K562 (cell line): ENCODE measurements at regions not wholly inside any gene's neighbourhood (a gene's known extent, or its start where the extent isn't known, plus 50 kb on each side); places are given as distances from the start of the nearest gene placed in this dataset.

Source experiments
- ATAC-seq: fragments of 200-7000 bp; cut with Tn5 transposase; 3 replicates; pipeline ENCODE4 v1.9.1; 2020; ENCODE audit warnings: moderate library complexity
- BruUV-seq: library from RNA; stranded (reverse); fragments of 400-500 nt; replicated peaks from 2 replicates; lab custom pipeline; 2021; lab: Mats Ljungman, UMichigan
- CTCF ChIA-PET: fragments of 300-600 bp; formaldehyde crosslinking; extraction: SDS; loops from one replicate; lab custom pipeline; 2021; ENCODE audit warnings: low intra/inter-chr PET ratio; lab: Yijun Ruan, JAX
- POLR2A ChIA-PET: fragments of 300-600, 350-650 bp; sonication (Branson Sonifier 250); formaldehyde crosslinking; extraction: SDS; loops from one replicate; lab custom pipeline; 2021; ENCODE audit warnings: antibody characterized with exemption, inconsistent platforms; lab: Yijun Ruan, JAX
- DNase-seq, 4 experiments: peaks; one replicate each; pipeline versions ENCODE4 v3.0.0 to v3.0.0-alpha.2; 2011 to 2018; ENCODE audit warnings: low spot score in 3 of 4, mixed read lengths in 3 of 4; ENCODE audit errors: extremely low read depth in 1 of 4
- FAIRE-seq: peaks from 2 replicates; lab custom pipeline; 2011; peaks lifted over from hg19 to GRCh38; lab: Jason Lieb, UNC
- H2AFZ ChIP-seq: 2 replicates; pipeline ENCODE4 v1.6.0; 2011; ENCODE audit warnings: low read depth, low read length, control low read depth, inconsistent platforms
- H3K27ac ChIP-seq: fragments of 200-600 bp; 3 replicates; pipeline ENCODE4 v1.8.0; 2011; ENCODE audit warnings: low read depth, mild to moderate bottlenecking, control low read depth, inconsistent platforms, low read length, moderate library complexity, mixed read lengths; ENCODE audit errors: extremely low read depth
- H3K27me3 ChIP-seq, 2 experiments: fragments of 300-600 bp in 1 of 2; 2 replicates in 1 of 2; 3 replicates in 1 of 2; pipeline versions ENCODE4 v1.6.0 to v1.8.0; 2011; ENCODE audit warnings: inconsistent platforms in 2 of 2, low read length in 2 of 2, mild to moderate bottlenecking in 1 of 2, mixed read lengths in 1 of 2, moderate library complexity in 1 of 2; ENCODE audit not compliant: control insufficient read depth in 2 of 2, insufficient read depth in 2 of 2
- H3K36me3 ChIP-seq: fragments of 300-600 bp; 3 replicates; pipeline ENCODE4 v1.8.0; 2011; ENCODE audit warnings: mild to moderate bottlenecking, low read length, inconsistent platforms; ENCODE audit not compliant: control insufficient read depth, insufficient read depth
- H3K4me1 ChIP-seq, 2 experiments: fragments of 200-600 bp in 1 of 2; replicated peaks in 1 of 2; 2 replicates in 1 of 2; 3 replicates in 1 of 2; pipeline versions ENCODE4 v1.5.1 to v1.8.0; 2011; ENCODE audit warnings: inconsistent platforms in 2 of 2, low read length in 2 of 2, mild to moderate bottlenecking in 1 of 2, mixed read lengths in 1 of 2, moderate library complexity in 1 of 2; ENCODE audit not compliant: control insufficient read depth in 2 of 2, insufficient read depth in 2 of 2
- H3K4me2 ChIP-seq: 2 replicates; pipeline ENCODE4 v1.6.1; 2011; ENCODE audit warnings: low read length, control low read depth, inconsistent platforms, mixed read lengths; ENCODE audit not compliant: insufficient read depth
- H3K4me3 ChIP-seq: fragments of 200-600 bp; sonication (generic), shearing (Covaris generic); 2 replicates; pipeline ENCODE4 v1.5.1; 2016; ENCODE audit warnings: control low read depth, inconsistent platforms
- H3K79me2 ChIP-seq: fragments of 200-600 bp; 3 replicates; pipeline ENCODE4 v1.8.0; 2011; ENCODE audit warnings: low read length, inconsistent platforms; ENCODE audit not compliant: control insufficient read depth, insufficient read depth
- H3K9ac ChIP-seq, 2 experiments: 2 replicates each; pipeline versions ENCODE4 v1.6.0 to v1.6.1; 2011; ENCODE audit warnings: low read depth in 2 of 2, low read length in 2 of 2, control low read depth in 1 of 2, inconsistent platforms in 1 of 2, mild to moderate bottlenecking in 1 of 2, mixed read lengths in 1 of 2; ENCODE audit not compliant: insufficient read depth in 1 of 2
- H3K9me1 ChIP-seq: one replicate; pipeline ENCODE4 v1.6.0; 2011; ENCODE audit warnings: inconsistent platforms, mild to moderate bottlenecking, low read length, moderate library complexity; ENCODE audit not compliant: control insufficient read depth, insufficient read depth
- H3K9me3 ChIP-seq: replicated peaks from 2 replicates; pipeline ENCODE4 v1.5.1; 2011; ENCODE audit warnings: low read depth, low read length, inconsistent platforms; ENCODE audit not compliant: control insufficient read depth, insufficient read depth
- H4K20me1 ChIP-seq: replicated peaks from 2 replicates; pipeline ENCODE4 v1.6.1; 2011; ENCODE audit warnings: low read length, inconsistent platforms, mixed read lengths; ENCODE audit not compliant: control insufficient read depth, insufficient read depth
- CREB1 ChIP-seq, 2 experiments: sonication (generic) in 1 of 2; formaldehyde crosslinking in 1 of 2; IDR thresholded peaks; 2 replicates each; pipeline versions ENCODE4 v1.6.1 to v1.8.0; 2012 to 2022; ENCODE audit warnings: inconsistent platforms in 1 of 2, mild to moderate bottlenecking in 1 of 2, missing genetic modification reagents in 1 of 2, moderate library complexity in 1 of 2
- ETS2 ChIP-seq: IDR thresholded peaks from 2 replicates; pipeline ENCODE4 v1.6.1; 2016; ENCODE audit warnings: borderline replicate concordance, missing genetic modification characterization, mild to moderate bottlenecking, moderate library complexity, missing compliant biosample characterization; ENCODE audit not compliant: poor library complexity, severe bottlenecking
- FOXJ2 ChIP-seq: fragments of 200-800 bp; sonication (Bioruptor generic); IDR thresholded peaks from 2 replicates; pipeline ENCODE4 v1.6.1; 2016; ENCODE audit warnings: missing genetic modification characterization, missing compliant biosample characterization
- GATA2 ChIP-seq: sonication (generic); formaldehyde crosslinking; IDR thresholded peaks from 2 replicates; pipeline ENCODE4 v1.4.0; 2020; ENCODE audit warnings: mild to moderate bottlenecking, missing genetic modification reagents
- HMGN3 ChIP-seq: IDR thresholded peaks from 2 replicates; pipeline ENCODE4 v1.6.1; 2011; ENCODE audit warnings: borderline replicate concordance, low read depth, mild to moderate bottlenecking, mixed read lengths, low read length; ENCODE audit not compliant: insufficient read length; ENCODE audit errors: extremely low read depth
- HNRNPK ChIP-seq: fragments of 200-400 bp; formaldehyde crosslinking; IDR thresholded peaks from one replicate; pipeline ENCODE4 v1.6.1; 2018; ENCODE audit warnings: mild to moderate bottlenecking, low read depth, low read length; ENCODE audit not compliant: poor library complexity, severe bottlenecking
- MCM7 ChIP-seq, 2 experiments: fragments of 450-650 bp; IDR thresholded peaks; 2 replicates each; pipeline ENCODE4 v1.6.1; 2016 to 2018
- NFE2L1 ChIP-seq: fragments of 450-650 bp; IDR thresholded peaks from 2 replicates; pipeline ENCODE4 v1.6.1; 2016; ENCODE audit warnings: missing genetic modification characterization, low read depth, mild to moderate bottlenecking, missing compliant biosample characterization, moderate library complexity, borderline replicate concordance
- PCBP2 ChIP-seq: fragments of 200-400 bp; formaldehyde crosslinking; IDR thresholded peaks from 2 replicates; pipeline ENCODE4 v1.6.1; 2018; ENCODE audit warnings: low read length, low read depth, mild to moderate bottlenecking, moderate library complexity; ENCODE audit not compliant: poor library complexity, severe bottlenecking
- SUPT5H ChIP-seq: fragments of 450-650 bp; IDR thresholded peaks from 2 replicates; pipeline ENCODE4 v1.6.1; 2016
- USF1 ChIP-seq: sonication (generic); formaldehyde crosslinking; IDR thresholded peaks from 2 replicates; pipeline ENCODE4 v1.9.0; 2022; ENCODE audit warnings: mild to moderate bottlenecking, missing genetic modification reagents
- ZFP91 ChIP-seq: sonication (generic); formaldehyde crosslinking; IDR thresholded peaks from 2 replicates; pipeline ENCODE4 v1.8.0; 2022; ENCODE audit warnings: mild to moderate bottlenecking, missing genetic modification reagents
- ZNF274 ChIP-seq: IDR thresholded peaks from 2 replicates; pipeline ENCODE4 v1.6.1; 2011; ENCODE audit warnings: low read depth, mild to moderate bottlenecking, low read length, moderate library complexity, borderline replicate concordance
- ZNF79 ChIP-seq: fragments of 250-450 bp; sonication (Bioruptor Pico); IDR thresholded peaks from 2 replicates; pipeline ENCODE4 v1.4.0; 2020; ENCODE audit warnings: low read depth, mild to moderate bottlenecking, moderate library complexity
- WGBS: fragments of 100-300 bp; shearing (Covaris generic); methylation state at CpG from one replicate; pipeline ENCODE4 v1.1.6; 2016; ENCODE audit warnings: low coverage, mixed read lengths; ENCODE audit not compliant: insufficient coverage; ENCODE audit errors: missing lambda C conversion rate; 5-methylcytosine and 5-hydroxymethylcytosine counted together
- in situ Hi-C: fragments of 300-500 bp; cut with MboI; formaldehyde crosslinking; loops from 4 replicates; pipeline ENCODE4 v1.15.0; 2018; ENCODE audit warnings: inconsistent platforms, mixed read lengths
- intact Hi-C: fragments of 100-400 bp; cut with micrococcal nuclease; formaldehyde crosslinking; loops from 2 replicates; pipeline ENCODE4 v1.14.2; 2022

- H3K9ac ChIP-seq = no peak overlapping the region
- no peaks in the 10 kb centered on the region for H3K9me3 ChIP-seq
- ChIA-PET POLR2A (no interaction called here), CTCF (no interaction called here)
- H3K79me2 ChIP-seq = no peaks in the 10 kb centered on the region
- H3K36me3 ChIP-seq = no peaks in the 10 kb centered on the region
- FAIRE-seq (no peak), ATAC-seq (no peak), DNase-seq (no peak)
- no peak overlapping the region for H3K4me3 ChIP-seq
- H3K27me3 ChIP-seq = no peaks in the 10 kb centered on the region
- in situ Hi-C loops = no loop called here
- WGBS = 11% methylated on average over 3 of the region's 3 CpGs
- H4K20me1 ChIP-seq = no peaks in the 10 kb centered on the region
- H3K4me2 ChIP-seq = no peak overlapping the region
- H3K4me1 ChIP-seq = no peaks in the 10 kb centered on the region; a peak in 1 of 5 replicates
- no peak overlapping the region for H3K27ac ChIP-seq
- peak overlapping the region; percentile 53 for H2AFZ ChIP-seq
- no TSS peak for BruUV-seq
- intact Hi-C loops = no loop called here
- no peaks in the 10 kb centered on the region for H3K9me1 ChIP-seq
- TF ChIP-seq ETS2 (tag) = no peak
- TF ChIP-seq FOXJ2 (tag) = peak; percentile 63; the same call in 1 of the 2 replicates
- TF ChIP-seq, all 486 proteins: peak for 1
These were observed 207.8 kb upstream of the SLC7A11 start for GRCh38 chr4:138449938-138450337.

GRCh38 chr4:138448169-138448568, 206.0 kb upstream of the SLC7A11 start:
- Histone ChIP-seq H3K27me3 (no peaks in the 10 kb centered on the region), H3K36me3 (no peaks in the 10 kb centered on the region), H3K4me3 (no peak overlapping the region), H2AFZ (no peak overlapping the region), H3K9me1 (no peaks in the 10 kb centered on the region), H3K9ac (no peak overlapping the region), H3K27ac (no peak overlapping the region), H3K79me2 (no peaks in the 10 kb centered on the region), H3K9me3 (peaks cover under 1% of the 10 kb centered on the region; the same call in 1 of the 2 replicates), H3K4me1 (no peaks in the 10 kb centered on the region; a peak in 1 of 5 replicates), H3K4me2 (no peak overlapping the region), H4K20me1 (no peaks in the 10 kb centered on the region)
- POLR2A ChIA-PET = interaction anchor here (1.1 kb wide), 1 partner anchor 11 kb away, joined by 3 read pairs; no protein-coding TSS in a partner anchor
- intact Hi-C loops (no loop called here), in situ Hi-C loops (no loop called here)
- TF ChIP-seq PCBP2 = no peak
- no peak for TF ChIP-seq ZFP91 (CRISPR knock-in tag)
- no peak for TF ChIP-seq ZNF274
- no peak for TF ChIP-seq ZNF79 (CRISPR knock-in tag)
- no peak for TF ChIP-seq MCM7 (IDR thresholded peaks at IDR 0.05)
- no peak for TF ChIP-seq HNRNPK
- TF ChIP-seq CREB1 (IDR thresholded peaks at IDR 0.05) = no peak
- TF ChIP-seq CREB1 (CRISPR knock-in tag; IDR thresholded peaks at IDR 0.05) = no peak
- no peak for TF ChIP-seq SUPT5H
- no peak for TF ChIP-seq GATA2 (CRISPR knock-in tag)
- TF ChIP-seq HMGN3 = no peak
- TF ChIP-seq USF1 (CRISPR knock-in tag) = no peak
- TF ChIP-seq NFE2L1 (tag) = no peak
- ATAC-seq (no peak), DNase-seq (no peak), FAIRE-seq (no peak)
- CTCF ChIA-PET = no interaction called here
- 0% methylated on average over 1 of the region's 1 CpG for WGBS
- no TSS peak for BruUV-seq
